ENCODE measurements at regions not wholly inside any gene's neighbourhood (a gene's known extent, or its start where the extent isn't known, plus 50 kb on each side); places are given as distances from the start of the nearest gene placed in this dataset.

- no peak for TF ChIP-seq CTCF (IDR thresholded peaks at IDR 0.05; ENCODE audit: low read depth, low read length, poor library complexity, severe bottlenecking)
- no peak for TF ChIP-seq EZH2phosphoT487 (IDR thresholded peaks at IDR 0.05; ENCODE audit: borderline replicate concordance, low read length)
These were observed 2230.4 kb downstream of the TP53TG3F start for GRCh38 chr16:35689764-35690163.

Data from DOHH2 (cell line).